Bronchial epithelial cell (primary cell): ENCODE measurements at regions not wholly inside any gene's neighbourhood (a gene's known extent, or its start where the extent isn't known, plus 50 kb on each side); places are given as distances from the start of the nearest gene placed in this dataset.
A peak's percentile ranks its signal among the peaks of the same experiment; 100 is the strongest.

ENCODE experiments used
- DNase-seq: peaks from one replicate; pipeline ENCODE4 v3.0.0-alpha.2; 2010; ENCODE audit warnings: low read depth
- FAIRE-seq: peaks from 2 replicates; lab custom pipeline; 2011; peaks lifted over from hg19 to GRCh38; lab: Jason Lieb, UNC
- H3K27me3 ChIP-seq: 2 replicates; pipeline ENCODE4 v1.5.1; 2011; ENCODE audit warnings: low read length; ENCODE audit not compliant: control insufficient read depth, insufficient read depth
- H3K36me3 ChIP-seq: 2 replicates; pipeline ENCODE4 v1.5.1; 2011; ENCODE audit warnings: low read length; ENCODE audit not compliant: control insufficient read depth, insufficient read depth
- H3K4me3 ChIP-seq: 2 replicates; pipeline ENCODE4 v1.5.1; 2011; ENCODE audit warnings: mild to moderate bottlenecking, low read depth, low read length, control low read depth
- CTCF ChIP-seq: IDR thresholded peaks from 2 replicates; pipeline ENCODE4 v1.5.1; 2011; ENCODE audit warnings: mild to moderate bottlenecking, moderate library complexity, low read length, control low read depth, inconsistent platforms; ENCODE audit not compliant: insufficient read depth, severe bottlenecking

- Histone ChIP-seq H3K36me3 (no peaks in the 10 kb centered on the region), H3K4me3 (no peak overlapping the region), H3K27me3 (no peaks in the 10 kb centered on the region)
- TF ChIP-seq CTCF, result no peak
- DNase-seq (peak; percentile 79), FAIRE-seq (no peak)
Observed at GRCh38 chr11:86162239-86162638, 82.3 kb upstream of the EED start.

- DNase-seq (no peak), FAIRE-seq (no peak)
- no peaks in the 10 kb centered on the region for H3K36me3 ChIP-seq
- no peak for TF ChIP-seq CTCF
- H3K4me3 ChIP-seq, result no peak overlapping the region
- no peaks in the 10 kb centered on the region for H3K27me3 ChIP-seq
Observed at GRCh38 chr11:86161837-86162236, 82.7 kb upstream of the EED start.

GRCh38 chr11:86161336-86161735, 83.2 kb upstream of the EED start:
- Histone ChIP-seq H3K36me3 (no peaks in the 10 kb centered on the region), H3K4me3 (no peak overlapping the region), H3K27me3 (no peaks in the 10 kb centered on the region)
- DNase-seq (no peak), FAIRE-seq (no peak)
- no peak for TF ChIP-seq CTCF

- no peak for FAIRE-seq
- no peak for TF ChIP-seq CTCF
- H3K27me3 ChIP-seq, result no peaks in the 10 kb centered on the region
- no peaks in the 10 kb centered on the region for H3K36me3 ChIP-seq
- peak; percentile 90 for DNase-seq
- no peak overlapping the region for H3K4me3 ChIP-seq
Observed at GRCh38 chr11:86160541-86161149, 83.9 kb upstream of the EED start.

GRCh38 chr11:86159581-86159891, 85.0 kb upstream of the EED start:
- FAIRE-seq, result no peak

More at GRCh38 chr11:86159581-86159891, 85.0 kb upstream of the EED start:
- Histone ChIP-seq H3K27me3 (no peaks in the 10 kb centered on the region), H3K36me3 (no peaks in the 10 kb centered on the region), H3K4me3 (no peak overlapping the region)
- TF ChIP-seq CTCF, result no peak
- DNase-seq, result no peak
